ENCODE measurements at regions not wholly inside any gene's neighbourhood (a gene's known extent, or its start where the extent isn't known, plus 50 kb on each side); places are given as distances from the start of the nearest gene placed in this dataset.

- no peak for DNase-seq (ENCODE audit: low read depth)
Observed at GRCh38 chr20:21867353-21867752, 161.9 kb downstream of the PAX1 start.

- no peak for DNase-seq (ENCODE audit: low read depth)
Observed at GRCh38 chr20:21862956-21863355, 157.5 kb downstream of the PAX1 start.

GRCh38 chr20:21862259-21862946 is 156.9 kb downstream of the PAX1 start:
- DNase-seq (ENCODE audit: low read depth): no peak

- DNase-seq (ENCODE audit: low read depth): no peak
Observed at GRCh38 chr20:21840991-21841390, 135.5 kb downstream of the PAX1 start.

- DNase-seq (ENCODE audit: low read depth): no peak
Observed at GRCh38 chr20:21839982-21840381, 134.5 kb downstream of the PAX1 start.

GRCh38 chr20:21836346-21836745 is 130.9 kb downstream of the PAX1 start:
- DNase-seq (ENCODE audit: low read depth): no peak

- DNase-seq (ENCODE audit: low read depth): no peak
Observed at GRCh38 chr20:21835042-21835441, 129.6 kb downstream of the PAX1 start.

- DNase-seq (ENCODE audit: low read depth): no peak
Observed at GRCh38 chr20:21832442-21833385, 127.2 kb downstream of the PAX1 start.

GRCh38 chr20:21826976-21827375 is 121.5 kb downstream of the PAX1 start:
- no peak for DNase-seq (ENCODE audit: low read depth)

GRCh38 chr20:21821358-21821757 is 115.9 kb downstream of the PAX1 start:
- DNase-seq (ENCODE audit: low read depth): no peak

- no peak for DNase-seq (ENCODE audit: low read depth)
Observed at GRCh38 chr20:21820688-21821087, 115.2 kb downstream of the PAX1 start.

- DNase-seq (ENCODE audit: low read depth): no peak
Observed at GRCh38 chr20:21820045-21820444, 114.6 kb downstream of the PAX1 start.

GRCh38 chr20:21812379-21812778 is 106.9 kb downstream of the PAX1 start:
- no peak for DNase-seq (ENCODE audit: low read depth)

GRCh38 chr20:21809961-21810523 is 104.6 kb downstream of the PAX1 start:
- no peak for DNase-seq (ENCODE audit: low read depth)

- DNase-seq (ENCODE audit: low read depth): no peak
Observed at GRCh38 chr20:21808863-21809664, 103.6 kb downstream of the PAX1 start.

- DNase-seq (ENCODE audit: low read depth): no peak
Observed at GRCh38 chr20:21808139-21808538, 102.7 kb downstream of the PAX1 start.

GRCh38 chr20:21804802-21805201 is 99.3 kb downstream of the PAX1 start:
- DNase-seq (ENCODE audit: low read depth): no peak

- no peak for DNase-seq (ENCODE audit: low read depth)
Observed at GRCh38 chr20:21801193-21801592, 95.7 kb downstream of the PAX1 start.

GRCh38 chr20:21798384-21798783 is 92.9 kb downstream of the PAX1 start:
- no peak for DNase-seq (ENCODE audit: low read depth)

- no peak for DNase-seq (ENCODE audit: low read depth)
Observed at GRCh38 chr20:21796059-21796458, 90.6 kb downstream of the PAX1 start.

- no peak for DNase-seq (ENCODE audit: low read depth)
Observed at GRCh38 chr20:21788082-21788481, 82.6 kb downstream of the PAX1 start.
